ENCODE measurements at regions not wholly inside any gene's neighbourhood (a gene's known extent, or its start where the extent isn't known, plus 50 kb on each side); places are given as distances from the start of the nearest gene placed in this dataset.

DNA sequence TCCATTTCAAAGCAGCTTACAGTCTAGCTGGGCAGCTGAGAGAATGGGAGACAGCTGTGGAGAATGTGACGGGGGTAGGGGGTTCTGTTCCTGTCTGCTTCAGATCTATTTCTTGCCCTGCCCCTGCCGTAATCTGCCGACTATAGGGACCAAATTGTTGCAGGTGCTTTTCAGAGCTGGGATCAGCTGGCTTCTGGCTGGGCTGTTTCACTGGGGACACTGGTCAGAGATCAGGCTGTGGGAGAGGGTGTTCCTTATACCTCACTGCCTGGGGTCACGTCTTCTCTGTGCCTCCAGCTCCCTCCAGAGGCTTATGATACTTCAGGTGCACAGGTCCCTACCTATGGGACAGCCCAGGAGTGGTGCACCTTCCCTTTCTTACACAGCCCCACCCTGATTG lies 514.9 kb upstream of the GOT2 start:
- DNase-seq, result no peak

- no peak for DNase-seq
Measured at GRCh38 chr16:59242556-59242955, 508.4 kb upstream of the GOT2 start.

DNA sequence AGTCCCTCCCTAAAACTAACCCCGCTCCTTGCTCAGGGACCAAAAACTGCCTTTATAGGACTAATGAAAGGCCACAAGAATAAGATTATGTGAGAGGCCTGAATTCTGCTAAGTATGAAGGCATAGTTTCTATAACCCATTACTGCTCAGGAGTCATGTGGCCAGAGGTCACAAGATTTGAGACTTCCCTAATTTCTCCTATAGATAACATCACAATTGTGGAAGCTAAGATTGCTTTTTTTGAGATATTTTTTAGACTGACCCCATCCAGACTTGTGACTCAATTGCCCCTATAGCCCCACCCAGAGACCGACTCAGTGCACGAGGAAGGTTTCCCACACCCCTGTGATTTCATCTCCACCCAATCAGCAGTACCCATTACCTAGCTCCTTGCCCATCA lies 504.1 kb upstream of the GOT2 start:
- DNase-seq, result no peak

GRCh38 chr16:59236804-59237458 lies 502.8 kb upstream of the GOT2 start:
- no peak for DNase-seq

DNA sequence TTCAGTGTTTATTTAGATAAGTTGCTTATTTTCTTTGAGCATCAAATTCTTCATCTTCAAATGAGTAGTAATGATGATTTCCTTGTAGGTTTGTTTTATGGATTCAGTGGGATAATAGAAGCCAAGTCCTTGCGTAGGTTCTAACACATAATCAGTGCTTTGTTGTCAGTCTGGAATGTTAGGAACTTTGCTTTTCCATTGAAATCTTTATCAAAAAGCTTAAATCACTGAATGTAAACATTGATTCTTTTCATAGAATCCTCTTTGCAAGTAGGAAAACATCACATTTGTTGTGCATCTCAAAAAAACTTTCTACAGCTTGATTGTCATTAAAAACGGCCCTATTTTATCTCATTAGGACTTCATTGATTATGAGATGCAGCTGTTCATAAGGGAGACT lies 490.3 kb upstream of the GOT2 start:
- DNase-seq, result no peak

GRCh38 chr16:59220011-59220410 lies 485.9 kb upstream of the GOT2 start:
- DNase-seq, result no peak

- DNase-seq, result no peak
Measured at GRCh38 chr16:59216291-59216690, 482.2 kb upstream of the GOT2 start.

- DNase-seq, result no peak
Measured at GRCh38 chr16:59214455-59214854, 480.3 kb upstream of the GOT2 start.

GRCh38 chr16:59213952-59214351 lies 479.8 kb upstream of the GOT2 start:
- DNase-seq, result no peak

- DNase-seq, result no peak
Measured at GRCh38 chr16:59212492-59213024, 478.4 kb upstream of the GOT2 start.

- DNase-seq, result no peak
Measured at GRCh38 chr16:59210955-59211541, 476.9 kb upstream of the GOT2 start.

- no peak for DNase-seq
Measured at GRCh38 chr16:59205403-59205802, 471.3 kb upstream of the GOT2 start.

DNA sequence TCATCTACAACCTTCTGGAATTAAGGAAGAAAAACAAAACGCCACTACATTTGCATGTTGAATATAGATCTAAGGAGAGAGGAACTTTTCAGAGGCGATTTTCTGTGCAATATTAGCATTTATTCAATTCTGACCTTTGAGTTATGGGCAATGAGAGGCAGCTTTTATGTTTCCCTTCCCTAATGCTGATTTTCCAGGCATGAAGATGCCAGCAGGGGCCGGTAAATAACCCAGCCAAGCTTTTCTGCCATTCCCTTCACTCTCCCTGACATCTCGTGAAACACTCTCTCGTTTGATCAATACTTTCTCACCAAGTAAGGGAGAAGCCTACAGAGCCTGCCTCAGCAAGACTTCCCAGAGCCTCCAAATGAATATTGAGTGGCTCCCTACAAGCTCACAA lies 470.5 kb upstream of the GOT2 start:
- no peak for DNase-seq

GRCh38 chr16:59202233-59202862 lies 468.2 kb upstream of the GOT2 start:
- no peak for DNase-seq

GRCh38 chr16:59201821-59202220 lies 467.7 kb upstream of the GOT2 start:
- no peak for DNase-seq

GRCh38 chr16:59201160-59201559 lies 467.0 kb upstream of the GOT2 start:
- no peak for DNase-seq

DNA sequence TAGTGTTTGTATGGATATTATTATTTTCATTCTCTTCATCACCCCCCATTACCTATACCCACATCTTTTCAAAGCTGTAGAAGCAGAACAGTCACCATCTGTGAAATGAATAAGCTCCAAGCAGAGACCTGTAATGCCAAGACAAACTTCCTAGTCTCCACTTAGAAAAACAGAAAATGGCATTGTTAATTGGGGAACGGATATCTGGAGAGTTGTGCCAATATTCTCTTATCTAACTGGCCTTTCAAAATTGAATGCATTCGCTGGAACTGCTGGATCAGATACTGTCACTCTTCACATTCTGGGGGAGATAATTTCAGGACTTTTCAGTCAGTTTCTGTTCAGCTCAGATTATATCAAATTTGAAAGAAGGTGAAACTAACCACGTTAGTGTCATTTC lies 464.4 kb upstream of the GOT2 start:
- no peak for DNase-seq

GRCh38 chr16:59195242-59195641 lies 461.1 kb upstream of the GOT2 start:
- DNase-seq, result no peak

GRCh38 chr16:59193637-59194036 lies 459.5 kb upstream of the GOT2 start:
- DNase-seq, result no peak

DNA sequence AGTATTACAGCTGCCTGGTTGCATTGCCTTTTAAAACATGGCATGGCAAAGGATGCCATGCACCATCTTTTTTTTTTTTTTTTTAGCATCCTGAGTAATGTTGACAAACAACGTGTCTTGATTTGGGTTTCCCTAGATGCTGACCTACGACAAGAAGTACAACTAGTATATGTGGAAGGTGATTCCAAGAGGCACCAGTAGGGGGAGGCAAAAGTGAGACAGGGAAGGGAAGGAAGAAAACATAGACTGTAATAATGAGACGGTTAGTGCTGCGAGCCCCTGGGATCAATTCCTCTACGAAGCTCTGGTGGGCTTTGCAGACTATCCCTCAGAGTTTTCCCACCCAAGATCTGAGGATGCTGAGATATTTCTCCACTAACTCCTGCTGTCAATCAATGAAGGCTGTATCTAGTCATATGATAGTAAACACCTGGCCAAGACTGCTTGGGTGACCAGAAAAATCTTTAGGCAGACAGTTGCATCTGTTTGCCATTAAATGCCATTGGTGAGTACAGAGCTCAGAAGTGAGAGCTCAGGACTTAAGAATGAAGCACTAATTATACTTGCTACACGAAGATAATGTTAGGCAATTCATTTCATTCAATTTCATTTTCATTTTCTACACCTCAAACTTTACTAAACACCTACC lies 458.6 kb upstream of the GOT2 start:
- DNase-seq, result peak; percentile 15

DNA sequence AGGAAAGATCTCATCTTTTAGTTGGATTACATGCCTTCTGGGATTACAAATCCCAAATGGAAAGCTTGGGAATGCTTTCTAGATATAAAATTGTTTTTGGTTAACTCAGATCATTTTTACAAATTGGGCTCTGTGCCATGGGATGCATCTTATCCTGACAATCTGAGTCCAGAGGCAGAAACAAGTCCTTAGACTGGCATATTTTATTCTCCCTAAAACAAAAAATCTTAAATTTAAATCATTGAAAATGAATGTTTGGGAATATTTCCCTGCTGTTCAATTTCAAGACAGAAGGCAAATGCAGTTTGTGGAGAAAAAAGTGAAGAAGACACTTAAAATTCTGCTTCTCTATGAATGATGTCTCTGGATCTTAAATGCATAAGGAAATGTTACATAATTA lies 456.6 kb upstream of the GOT2 start:
- no peak for DNase-seq

GRCh38 chr16:59188029-59188428 lies 453.9 kb upstream of the GOT2 start:
- no peak for DNase-seq

DNA sequence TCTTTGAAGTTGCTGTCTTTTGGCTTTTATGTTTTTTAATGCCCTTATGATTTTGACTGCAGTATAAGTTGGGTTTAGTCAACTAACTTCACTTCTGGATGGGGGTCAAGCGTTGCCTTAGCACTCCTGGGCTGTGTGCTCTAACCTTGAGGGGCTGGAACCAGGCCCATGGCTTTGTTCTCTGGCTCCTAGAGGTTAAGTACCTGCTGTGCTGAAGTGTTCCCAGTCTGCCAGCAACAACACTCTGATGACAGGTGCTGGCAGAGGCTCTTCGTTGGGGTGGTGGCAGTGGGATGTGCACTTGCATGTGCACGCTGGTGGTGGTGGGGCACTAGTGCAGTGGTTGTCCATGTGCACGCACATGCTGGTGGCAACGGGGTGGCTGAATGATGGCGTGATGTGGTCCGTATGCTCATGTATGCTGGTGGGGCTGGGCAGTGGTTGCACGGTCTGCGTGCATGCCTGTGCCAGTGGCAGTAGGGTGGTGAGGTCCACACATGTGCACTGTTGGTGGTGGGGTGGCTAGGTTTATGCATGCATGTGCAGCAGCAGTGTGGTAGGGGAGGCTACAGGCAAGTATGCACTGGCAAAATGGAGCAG lies 447.8 kb upstream of the GOT2 start:
- DNase-seq, result no peak

DNA sequence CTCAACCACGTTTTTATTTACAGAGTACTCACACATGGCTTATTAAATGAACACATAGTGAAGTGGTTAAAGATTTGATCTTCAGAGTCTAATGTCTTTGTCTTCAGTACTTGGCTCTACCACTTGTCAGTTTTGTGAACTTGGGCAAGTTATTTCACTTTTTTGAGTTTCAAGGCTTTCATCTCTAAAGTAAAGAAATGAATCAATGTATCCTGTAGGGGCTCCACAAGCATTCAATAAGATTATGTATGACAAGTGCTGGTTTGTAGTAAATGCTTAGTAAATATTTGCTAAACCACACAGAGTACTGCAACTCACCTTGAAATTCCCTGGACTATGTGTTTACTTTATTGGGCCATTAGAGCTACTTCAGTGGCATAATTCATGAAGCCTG lies 446.0 kb upstream of the GOT2 start:
- DNase-seq, result peak; percentile 0

Measured in activated CD4-positive, alpha-beta T cell treated with anti-CD3 and anti-CD28 coated beads, Interleukin-2, Interleukin-6, amounts not matched to agents 100 ng/mL and 50 ng/mL, durations not matched to agents 16 hours and 8 hours (primary cell).